OCI-M1 (cell line): ENCODE measurements at regions not wholly inside any gene's neighbourhood (a gene's known extent, or its start where the extent isn't known, plus 50 kb on each side); places are given as distances from the start of the nearest gene placed in this dataset.
A peak's percentile ranks its signal among the peaks of the same experiment; 100 is the strongest.
"Not testable (repeated sequence)": the region's sequence is repeated elsewhere in the genome, so short reads cannot be mapped to it uniquely, and the experiment has no call there.

Source experiments
- DNase-seq: peaks from one replicate; lab custom pipeline; 2025; lab: John Stamatoyannopoulos, UW

- peak; percentile 89 for DNase-seq
These were observed 114.0 kb downstream of the C16orf95 start for GRCh38 chr16:87203060-87203656.

- DNase-seq, result no peak
These were observed 110.3 kb downstream of the C16orf95 start for GRCh38 chr16:87206646-87207451.

- no peak for DNase-seq
These were observed 109.7 kb downstream of the C16orf95 start for GRCh38 chr16:87207509-87207908.

- DNase-seq, result no peak
These were observed 109.2 kb downstream of the C16orf95 start for GRCh38 chr16:87207965-87208364.

GRCh38 chr16:87208968-87209367 lies 108.2 kb downstream of the C16orf95 start:
- DNase-seq, result not testable (repeated sequence)

GRCh38 chr16:87209808-87210512 lies 107.2 kb downstream of the C16orf95 start:
- DNase-seq, result no peak

GRCh38 chr16:87210894-87211293 lies 106.3 kb downstream of the C16orf95 start:
- DNase-seq, result no peak

- DNase-seq, result no peak
These were observed 105.2 kb downstream of the C16orf95 start for GRCh38 chr16:87212026-87212425.

GRCh38 chr16:87213536-87213935 lies 103.7 kb downstream of the C16orf95 start:
- no peak for DNase-seq

GRCh38 chr16:87216148-87216840 lies 100.9 kb downstream of the C16orf95 start:
- no peak for DNase-seq

- DNase-seq, result no peak
These were observed 100.3 kb downstream of the C16orf95 start for GRCh38 chr16:87216841-87217275.

GRCh38 chr16:87217802-87218201 lies 99.4 kb downstream of the C16orf95 start:
- DNase-seq, result not testable (repeated sequence)

GRCh38 chr16:87218281-87219055 lies 98.7 kb downstream of the C16orf95 start:
- no peak for DNase-seq

GRCh38 chr16:87219287-87219909 lies 97.8 kb downstream of the C16orf95 start:
- DNase-seq, result no peak

GRCh38 chr16:87221633-87222032 lies 95.6 kb downstream of the C16orf95 start:
- no peak for DNase-seq

- no peak for DNase-seq
These were observed 94.9 kb downstream of the C16orf95 start for GRCh38 chr16:87222335-87222734.

- no peak for DNase-seq
These were observed 93.4 kb downstream of the C16orf95 start for GRCh38 chr16:87223656-87224248.

GRCh38 chr16:87226926-87227295 lies 90.3 kb downstream of the C16orf95 start:
- DNase-seq, result no peak

- DNase-seq, result no peak
These were observed 89.8 kb downstream of the C16orf95 start for GRCh38 chr16:87227296-87227951.

- DNase-seq, result no peak
These were observed 88.8 kb downstream of the C16orf95 start for GRCh38 chr16:87228363-87228762.
